Heart left ventricle (tissue), 16 donors: ENCODE measurements at regions not wholly inside any gene's neighbourhood (a gene's known extent, or its start where the extent isn't known, plus 50 kb on each side); places are given as distances from the start of the nearest gene placed in this dataset.

Experiments
- ATAC-seq, 4 donors: fragments of 200-7000 bp; cut with Tn5 transposase; one replicate each; pipeline ENCODE4 v1.9.1; 2020 to 2022; ENCODE audit warnings: moderate library complexity in 4 of 4, mild to moderate bottlenecking in 3 of 4, moderate number of reproducible peaks in 1 of 4
- DNase-seq, 5 donors: peaks; one replicate each; pipeline ENCODE4 v3.0.0-alpha.2; 2020
- H3K27ac ChIP-seq, 12 donors: fragments of 200-600 bp; sonication (generic) in 4 of 12; one replicate each; pipeline versions ENCODE4 v1.5.0 to v1.8.0; 2016 to 2022; ENCODE audit warnings: mild to moderate bottlenecking in 2 of 12
- H3K27me3 ChIP-seq, 9 donors: fragments of 200-600 bp; sonication (generic) in 2 of 9; one replicate each; pipeline versions ENCODE4 v1.5.1 to v1.8.0; 2016 to 2022; ENCODE audit warnings: mild to moderate bottlenecking in 3 of 9
- H3K36me3 ChIP-seq, 9 donors: fragments of 200-600 bp; sonication (generic) in 2 of 9; one replicate each; pipeline versions ENCODE4 v1.5.0 to v1.8.0; 2018 to 2022; ENCODE audit warnings: mild to moderate bottlenecking in 2 of 9
- H3K4me1 ChIP-seq, 12 donors: fragments of 200-600 bp; sonication (generic) in 4 of 12; one replicate each; pipeline versions ENCODE4 v1.5.0 to v1.8.0; 2016 to 2022; ENCODE audit warnings: mild to moderate bottlenecking in 3 of 12
- H3K4me3 ChIP-seq, 12 donors: fragments of 200-600 bp; sonication (generic) in 4 of 12; one replicate each; pipeline versions ENCODE4 v1.5.0 to v1.8.0; 2017 to 2022; ENCODE audit warnings: mild to moderate bottlenecking in 9 of 12, moderate library complexity in 4 of 12
- H3K9me3 ChIP-seq, 12 donors: fragments of 200-600 bp; sonication (generic) in 4 of 12; one replicate each; pipeline versions ENCODE4 v1.5.0 to v1.8.0; 2016 to 2022; ENCODE audit warnings: mild to moderate bottlenecking in 1 of 12
- CTCF ChIP-seq, 12 donors: fragments of 200-600 bp; sonication (generic) in 4 of 12; IDR thresholded peaks; one replicate each; pipeline versions ENCODE4 v1.5.0 to v1.8.0; 2018 to 2022; ENCODE audit warnings: antibody characterized with exemption in 12 of 12, mild to moderate bottlenecking in 5 of 12
- POLR2A ChIP-seq, 2 donors: fragments of 450-650 bp; IDR thresholded peaks; one replicate each; pipeline ENCODE4 v1.6.1; 2017; ENCODE audit warnings: antibody characterized with exemption in 2 of 2, mild to moderate bottlenecking in 2 of 2, moderate library complexity in 2 of 2
- WGBS, 4 donors: extraction: QIAGEN DNeasy Blood & Tissue Kit in 2 of 4; methylation state at CpG; one replicate each; pipeline versions ENCODE4 v1.1.5 to v1.1.7; 2013 to 2018; 5-methylcytosine and 5-hydroxymethylcytosine counted together
- intact Hi-C, 10 donors: fragments of 100-400 bp; cut with DNase I; formaldehyde crosslinking; loops; one replicate each; pipeline versions ENCODE4 v1.11.1 to v1.14.2; 2022
- donor health status: ischemic (EF 13 %, LVEDD 7.1; RV severe dilation, severe dysfunction).
- donor health status: healthy with polysubstance abuse.
- donor health status: DM: no; HTN: yes; CAD: no.
- donor health status: DM: no; HTN: no; CAD: no.
- donor health status: ischemic (EF 25% LVEDD 6.9; RV normal size, moderate dysfunction).
- donor health status: ischemic (EF 25% LVEDD 5.7; RV mildly dilated, moderate dysfunction).
- donor health status: healthy.
- donor health status: DM: yes; HTN: yes; CAD: no.
- donor health status: ischemic (EF 35%, LVEDD 5.7; RV mildly dilated, moderate dysfunction).
- donor health status: nonischemic (EF 11% LVEDD 7.7; RV severe dilation, severe dysfunction).
- donor health status: DM: yes; HTN: yes; CAD: no.
- donor health status: PGD.
- donor health status: ischemic (EF 29% LVEDD 5.4; RV normal size, mild dysfunction).
- donor health status: nonischemic (EF 23%, LVEDD 6.1; RV moderate dilation, normal function).

DNA sequence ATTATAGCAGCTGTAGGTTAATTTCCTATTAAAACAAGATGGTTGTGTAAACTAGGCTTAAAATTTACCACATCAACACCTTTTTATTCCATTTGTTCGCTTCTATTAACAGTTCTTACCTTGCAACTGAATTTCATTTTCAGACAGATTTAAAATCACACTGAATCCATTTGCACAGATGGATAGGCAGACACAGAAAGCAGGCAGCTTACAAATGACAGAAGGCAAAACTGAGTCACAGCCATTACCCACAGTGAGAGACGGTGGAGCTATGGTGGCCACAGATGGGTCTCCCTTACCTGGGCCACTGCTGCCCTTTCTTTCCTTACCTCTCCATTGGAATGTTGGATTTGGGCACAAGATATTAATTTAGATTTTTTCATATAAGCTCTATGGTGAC is 1567.8 kb upstream of the SLC10A2 start:
- TF ChIP-seq CTCF (IDR thresholded peaks at IDR 0.05): no peak
- TF ChIP-seq POLR2A (IDR thresholded peaks at IDR 0.05): no peak
- Histone ChIP-seq H3K36me3 (no peaks in the 10 kb centered on the region), H3K4me3 (no peak overlapping the region), H3K27ac (no peak overlapping the region), H3K27me3 (no peaks in the 10 kb centered on the region), H3K4me1 (no peaks in the 10 kb centered on the region), H3K9me3 (no peaks in the 10 kb centered on the region)
- WGBS, 4 donors: 91 to 96% (median 94%) methylated on average over 2 of the region's 2 CpGs
- ATAC-seq (no peak), DNase-seq (no peak)
- intact Hi-C loops: no loop called here

DNA sequence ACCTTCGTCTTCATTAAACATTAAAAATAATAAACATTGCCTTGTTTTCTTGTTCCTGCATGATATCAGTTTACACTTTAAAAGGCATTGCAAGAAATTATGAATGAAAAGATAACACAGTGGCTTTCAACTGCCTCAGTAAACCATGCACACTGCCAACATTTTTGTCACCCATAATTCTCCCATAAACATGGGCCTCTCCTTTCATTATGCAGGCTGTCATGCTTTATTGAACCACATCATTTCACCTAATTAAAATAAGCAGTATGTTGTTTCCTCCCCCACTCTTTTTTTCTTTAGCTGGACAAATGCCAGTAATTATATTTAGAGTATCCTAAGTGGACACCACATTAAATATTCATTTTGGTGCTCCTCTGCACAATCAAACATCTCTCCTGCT is 1566.5 kb upstream of the SLC10A2 start:
- Histone ChIP-seq H3K4me3 (no peak overlapping the region), H3K9me3 (no peaks in the 10 kb centered on the region), H3K27ac (no peak overlapping the region), H3K4me1 (no peaks in the 10 kb centered on the region), H3K27me3 (no peaks in the 10 kb centered on the region), H3K36me3 (no peaks in the 10 kb centered on the region)
- WGBS, 4 donors: 52 to 79% (median 66%) methylated on average over 1 of the region's 1 CpG
- no peak for TF ChIP-seq POLR2A (IDR thresholded peaks at IDR 0.05)
- TF ChIP-seq CTCF (IDR thresholded peaks at IDR 0.05): no peak
- DNase-seq (no peak), ATAC-seq (no peak)
- intact Hi-C loops: no loop called here

GRCh38 chr13:104625201-104625600 is 1559.0 kb upstream of the SLC10A2 start:
- ATAC-seq (no peak), DNase-seq (no peak)
- Histone ChIP-seq H3K27me3 (no peaks in the 10 kb centered on the region), H3K9me3 (no peaks in the 10 kb centered on the region), H3K4me1 (no peaks in the 10 kb centered on the region), H3K27ac (no peak overlapping the region), H3K36me3 (no peaks in the 10 kb centered on the region), H3K4me3 (no peak overlapping the region)
- 85 to 90% (median 89%) methylated on average over 6 to 7 of the region's 7 CpGs for WGBS, 4 donors
- intact Hi-C loops: no loop called here
- no peak for TF ChIP-seq POLR2A (IDR thresholded peaks at IDR 0.05)
- TF ChIP-seq CTCF (IDR thresholded peaks at IDR 0.05): no peak

DNA sequence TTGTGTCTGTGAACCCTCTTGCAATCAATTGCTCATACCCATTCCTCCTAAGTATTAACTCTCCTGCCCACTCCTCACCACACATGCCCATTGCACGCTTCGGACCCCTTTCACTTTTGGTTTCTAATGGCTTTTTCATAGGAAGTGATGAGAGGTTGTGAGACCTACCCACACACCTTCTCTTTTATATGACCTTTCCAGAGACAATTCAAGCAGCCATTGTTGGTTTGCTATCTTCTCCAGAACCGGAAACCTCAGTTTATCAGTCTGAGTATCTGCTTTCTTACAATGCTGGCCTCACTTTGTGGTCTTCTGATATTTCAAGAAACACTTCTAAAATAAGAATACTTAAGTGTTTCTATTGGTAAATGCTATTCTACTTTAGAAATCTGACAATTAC is 1550.8 kb upstream of the SLC10A2 start:
- ATAC-seq (no peak), DNase-seq (no peak)
- no peak overlapping the region for H3K4me3 ChIP-seq
- intact Hi-C loops: no loop called here
- no peak overlapping the region for H3K27ac ChIP-seq
- TF ChIP-seq POLR2A (IDR thresholded peaks at IDR 0.05): no peak
- TF ChIP-seq CTCF (IDR thresholded peaks at IDR 0.05): no peak
- H3K4me1 ChIP-seq: no peaks in the 10 kb centered on the region
- no peaks in the 10 kb centered on the region for H3K27me3 ChIP-seq
- 83 to 93% (median 89%) methylated on average over 3 of the region's 3 CpGs for WGBS, 4 donors
- no peaks in the 10 kb centered on the region for H3K36me3 ChIP-seq
- peaks cover 0 to 22% (median 0%) of the 10 kb centered on the region in 12 donors for H3K9me3 ChIP-seq
